B cell (primary cell): ENCODE measurements at regions not wholly inside any gene's neighbourhood (a gene's known extent, or its start where the extent isn't known, plus 50 kb on each side); places are given as distances from the start of the nearest gene placed in this dataset.

Source experiments
- ATAC-seq: fragments of 200-7000 bp; cut with Tn5 transposase; one replicate; pipeline ENCODE4 v1.10.0; 2021; ENCODE audit warnings: low read depth, mild to moderate bottlenecking, moderate number of reproducible peaks, moderate library complexity
- CTCF ChIA-PET: fragments of 350-600 bp; sonication (Branson Sonifier 250); formaldehyde crosslinking; loops from one replicate; lab custom pipeline; 2021; ENCODE audit warnings: antibody characterized with exemption, inconsistent platforms; lab: Charles Lee
- POLR2A ChIA-PET: fragments of 350-600 bp; sonication (Branson Sonifier 250); formaldehyde crosslinking; loops from one replicate; lab custom pipeline; 2021; ENCODE audit warnings: antibody characterized with exemption; lab: Charles Lee
- DNase-seq: peaks from one replicate; pipeline ENCODE4 v3.0.0; 2013
- H2AFZ ChIP-seq: 2 replicates; pipeline ENCODE4 v1.6.1; 2012; ENCODE audit warnings: mild to moderate bottlenecking, low read depth, low read length; ENCODE audit not compliant: insufficient read depth, poor library complexity, severe bottlenecking
- H3K27ac ChIP-seq, 2 donors: 1 replicate in 1 of 2; 2 replicates in 1 of 2; pipeline ENCODE4 v1.5.1; 2012 to 2013; ENCODE audit warnings: low read length in 2 of 2, mild to moderate bottlenecking in 2 of 2, moderate library complexity in 1 of 2
- H3K27me3 ChIP-seq, 4 experiments: fragments of 200-600 bp in 1 of 4; sonication (generic) in 1 of 4; replicated peaks in 1 of 4; 1 replicate in 2 of 4; 2 replicates in 2 of 4; pipeline versions ENCODE4 v1.6.1 to v1.7.0; 2013 to 2016; ENCODE audit warnings: low read length in 3 of 4, mild to moderate bottlenecking in 2 of 4, mixed read lengths in 1 of 4, moderate library complexity in 1 of 4; ENCODE audit not compliant: insufficient read depth in 4 of 4, control insufficient read depth in 3 of 4; ENCODE audit errors: control extremely low read depth in 1 of 4
- H3K36me3 ChIP-seq, 2 experiments: replicated peaks in 1 of 2; 1 replicate in 1 of 2; 2 replicates in 1 of 2; pipeline versions ENCODE4 v1.6.1 to v1.7.1; 2013; ENCODE audit warnings: low read length in 1 of 2; ENCODE audit not compliant: insufficient read depth in 2 of 2, control insufficient read depth in 1 of 2; ENCODE audit errors: control extremely low read depth in 1 of 2, extremely low read depth in 1 of 2
- H3K4me1 ChIP-seq, 2 donors: fragments of 200-600 bp in 1 of 2; sonication (generic) in 1 of 2; 1 replicate in 1 of 2; 2 replicates in 1 of 2; pipeline versions ENCODE4 v1.5.1 to v1.6.1; 2013 to 2017; ENCODE audit warnings: low read length in 2 of 2; ENCODE audit not compliant: control insufficient read depth in 2 of 2, insufficient read depth in 2 of 2
- H3K4me2 ChIP-seq: replicated peaks from 2 replicates; pipeline ENCODE3; 2012; ENCODE audit warnings: mild to moderate bottlenecking, low read depth, low read length; ENCODE audit not compliant: poor library complexity, severe bottlenecking
- H3K4me3 ChIP-seq, 5 experiments: fragments of 200-600 bp in 1 of 5; sonication (generic) in 1 of 5; 1 replicate in 3 of 5; 2 replicates in 2 of 5; pipeline versions ENCODE4 v1.5.1 to v1.7.0; 2011 to 2016; ENCODE audit warnings: low read length in 4 of 5, mild to moderate bottlenecking in 4 of 5, low read depth in 2 of 5, control low read depth in 1 of 5, moderate library complexity in 1 of 5; ENCODE audit not compliant: insufficient read depth in 1 of 5; ENCODE audit errors: control extremely low read depth in 1 of 5, extremely low read depth in 1 of 5
- H3K79me2 ChIP-seq: fragments of 200-600 bp; sonication (generic); one replicate; pipeline ENCODE4 v1.6.0; 2016; ENCODE audit warnings: low read length; ENCODE audit not compliant: control insufficient read depth, insufficient read depth
- H3K9ac ChIP-seq: fragments of 200-600 bp; sonication (generic); 2 replicates; pipeline ENCODE4 v1.6.1; 2017; ENCODE audit warnings: mild to moderate bottlenecking, low read length, moderate library complexity
- H3K9me3 ChIP-seq, 3 donors: one replicate each; pipeline versions ENCODE4 v1.6.1 to v1.7.1; 2013; ENCODE audit warnings: low read length in 2 of 3; ENCODE audit not compliant: control insufficient read depth in 2 of 3, insufficient read depth in 1 of 3; ENCODE audit errors: control extremely low read depth in 1 of 3
- H4K20me1 ChIP-seq: 2 replicates; pipeline ENCODE4 v1.6.0; 2012; ENCODE audit warnings: mild to moderate bottlenecking, low read length; ENCODE audit not compliant: insufficient read depth, control insufficient read depth, poor library complexity, severe bottlenecking
- H3K27ac Mint-ChIP-seq: one replicate; pipeline ENCODE4 v1.8.0; 2021; ENCODE audit warnings: mixed read lengths
- H3K27me3 Mint-ChIP-seq: one replicate; pipeline ENCODE4 v1.8.0; 2021; ENCODE audit warnings: mixed read lengths
- H3K4me1 Mint-ChIP-seq: one replicate; pipeline ENCODE4 v1.8.0; 2021; ENCODE audit warnings: mixed read lengths
- H3K4me3 Mint-ChIP-seq: one replicate; pipeline ENCODE4 v1.8.0; 2021; ENCODE audit warnings: mixed read lengths
- H3K9me3 Mint-ChIP-seq: one replicate; pipeline ENCODE4 v1.8.0; 2022; ENCODE audit warnings: mixed read lengths; ENCODE audit not compliant: insufficient read depth
- EZH2 ChIP-seq: IDR thresholded peaks from 2 replicates; pipeline ENCODE4 v1.6.1; 2012; ENCODE audit warnings: borderline replicate concordance, low read depth, mild to moderate bottlenecking, moderate library complexity, low read length; ENCODE audit not compliant: insufficient read depth, poor library complexity, severe bottlenecking
- WGBS: methylation state at CpG from one replicate; pipeline ENCODE4 v1.1.5; 2013; ENCODE audit warnings: missing lambda C conversion rate; ENCODE audit not compliant: insufficient coverage; 5-methylcytosine and 5-hydroxymethylcytosine counted together
- intact Hi-C: fragments of 100-400 bp; cut with micrococcal nuclease; formaldehyde crosslinking; loops from one replicate; pipeline ENCODE4 v1.10.0; 2022
- TF ChIP-seq, protein P1 (sequence below): fragments of 200-600 bp; IDR thresholded peaks from one replicate; pipeline ENCODE4 v1.8.0; 2022; ENCODE audit warnings: antibody characterized with exemption, mild to moderate bottlenecking

DNA sequence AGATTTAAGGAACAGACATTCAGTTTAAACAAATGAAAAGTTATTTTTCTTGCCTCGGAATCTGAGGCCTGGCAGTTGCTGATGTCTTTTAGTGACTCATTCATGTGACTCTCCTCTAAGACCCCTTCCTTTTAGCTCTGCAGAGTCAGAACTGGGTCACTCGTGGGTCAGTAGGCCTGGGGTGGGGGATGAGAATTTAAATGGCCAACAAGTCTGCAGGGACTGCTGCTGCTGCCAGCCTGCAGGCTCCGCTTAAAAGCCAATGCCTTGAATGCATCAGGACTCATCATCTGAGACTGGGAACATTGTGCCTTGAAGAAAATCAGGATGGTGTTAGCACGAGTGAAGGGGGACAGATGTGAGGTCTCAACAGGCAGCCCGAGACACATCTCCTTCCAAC, 404.3 kb downstream of the CDH26 start:
- 78% methylated on average over 3 of the region's 5 CpGs for WGBS
- H3K4me1 Mint-ChIP-seq = no peaks in the 10 kb centered on the region
- no peak for ATAC-seq

DNA sequence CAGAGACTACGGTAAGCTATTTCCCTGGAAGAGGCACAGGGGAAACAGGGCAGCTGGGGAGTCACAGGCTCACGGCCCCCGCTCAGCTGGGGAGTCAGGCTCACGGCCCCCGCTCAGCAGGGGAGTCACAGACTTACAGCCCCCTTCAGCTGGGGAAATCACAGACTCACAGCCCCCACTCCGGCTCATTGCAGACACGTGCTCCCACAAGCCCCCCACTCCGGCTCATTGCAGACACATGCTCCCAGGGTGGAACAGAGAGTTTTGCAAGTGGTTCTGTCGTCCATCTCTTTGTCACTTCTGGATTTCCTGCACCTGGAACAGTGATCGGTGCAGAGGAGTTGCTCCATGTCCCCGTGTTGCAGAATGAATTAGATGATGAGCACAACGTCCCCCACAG, 405.5 kb downstream of the CDH26 start:
- Mint-ChIP-seq H3K27ac (no peak overlapping the region), H3K9me3 (no peaks in the 10 kb centered on the region)
- CTCF ChIA-PET = no interaction called here

More for the DNA sequence above, 404.3 kb downstream of the CDH26 start:
- TF ChIP-seq, protein P1, sequence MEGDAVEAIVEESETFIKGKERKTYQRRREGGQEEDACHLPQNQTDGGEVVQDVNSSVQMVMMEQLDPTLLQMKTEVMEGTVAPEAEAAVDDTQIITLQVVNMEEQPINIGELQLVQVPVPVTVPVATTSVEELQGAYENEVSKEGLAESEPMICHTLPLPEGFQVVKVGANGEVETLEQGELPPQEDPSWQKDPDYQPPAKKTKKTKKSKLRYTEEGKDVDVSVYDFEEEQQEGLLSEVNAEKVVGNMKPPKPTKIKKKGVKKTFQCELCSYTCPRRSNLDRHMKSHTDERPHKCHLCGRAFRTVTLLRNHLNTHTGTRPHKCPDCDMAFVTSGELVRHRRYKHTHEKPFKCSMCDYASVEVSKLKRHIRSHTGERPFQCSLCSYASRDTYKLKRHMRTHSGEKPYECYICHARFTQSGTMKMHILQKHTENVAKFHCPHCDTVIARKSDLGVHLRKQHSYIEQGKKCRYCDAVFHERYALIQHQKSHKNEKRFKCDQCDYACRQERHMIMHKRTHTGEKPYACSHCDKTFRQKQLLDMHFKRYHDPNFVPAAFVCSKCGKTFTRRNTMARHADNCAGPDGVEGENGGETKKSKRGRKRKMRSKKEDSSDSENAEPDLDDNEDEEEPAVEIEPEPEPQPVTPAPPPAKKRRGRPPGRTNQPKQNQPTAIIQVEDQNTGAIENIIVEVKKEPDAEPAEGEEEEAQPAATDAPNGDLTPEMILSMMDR = no peak
- TF ChIP-seq EZH2 = no peak
- Histone ChIP-seq H3K27ac (no peak overlapping the region), H3K4me1 (no peaks in the 10 kb centered on the region), H3K79me2 (no peaks in the 10 kb centered on the region), H3K36me3 (no peaks in the 10 kb centered on the region), H3K4me2 (no peak overlapping the region), H3K9me3 (peaks cover 0 to 6% (median 0%) of the 10 kb centered on the region in 3 donors), H4K20me1 (no peaks in the 10 kb centered on the region), H3K27me3 (no peaks in the 10 kb centered on the region), H2AFZ (no peak overlapping the region), H3K9ac (no peak overlapping the region), H3K4me3 (no peak overlapping the region)
- intact Hi-C loops = no loop called here
- ChIA-PET CTCF (no interaction called here), POLR2A (no interaction called here)
- Mint-ChIP-seq H3K9me3 (no peaks in the 10 kb centered on the region), H3K4me3 (no peak overlapping the region), H3K27ac (no peak overlapping the region), H3K27me3 (no peaks in the 10 kb centered on the region)
- DNase-seq = no peak

More for the DNA sequence above, 405.5 kb downstream of the CDH26 start:
- 89% methylated on average over 12 of the region's 12 CpGs for WGBS
- Histone ChIP-seq H3K36me3 (no peaks in the 10 kb centered on the region), H2AFZ (no peak overlapping the region), H3K79me2 (no peaks in the 10 kb centered on the region), H3K4me2 (no peak overlapping the region), H3K9ac (no peak overlapping the region), H3K27me3 (no peaks in the 10 kb centered on the region), H3K4me3 (no peak overlapping the region), H3K27ac (no peak overlapping the region), H4K20me1 (no peaks in the 10 kb centered on the region), H3K9me3 (peaks cover 0 to 6% (median 0%) of the 10 kb centered on the region in 3 donors), H3K4me1 (no peaks in the 10 kb centered on the region)
- ATAC-seq = no peak
- Mint-ChIP-seq H3K4me1 (no peaks in the 10 kb centered on the region), H3K4me3 (no peak overlapping the region), H3K27me3 (no peaks in the 10 kb centered on the region)
- TF ChIP-seq, protein P1 = no peak
- no peak for TF ChIP-seq EZH2
- no peak for DNase-seq
- POLR2A ChIA-PET = no interaction called here
- intact Hi-C loops = no loop called here
